ENCODE measurements at regions not wholly inside any gene's neighbourhood (a gene's known extent, or its start where the extent isn't known, plus 50 kb on each side); places are given as distances from the start of the nearest gene placed in this dataset.

DNA sequence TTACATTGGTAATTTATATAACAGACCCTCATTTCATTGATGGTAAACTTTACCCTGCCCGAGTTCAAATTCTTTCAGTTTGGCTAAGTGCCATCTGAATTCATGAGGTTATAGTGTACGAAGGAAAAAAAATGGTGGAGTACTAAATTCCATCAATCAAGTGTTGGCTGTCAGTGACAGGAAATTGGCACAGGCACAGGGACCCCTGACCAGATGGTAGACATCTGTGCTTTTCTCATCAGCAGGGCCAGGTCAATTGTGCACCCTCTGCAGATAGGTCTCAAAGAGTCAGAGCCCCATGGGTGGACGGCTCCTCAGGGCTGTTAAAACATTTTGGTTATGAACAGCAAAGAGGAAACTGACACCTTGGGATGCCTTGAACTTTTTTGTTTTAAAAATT is 439.2 kb downstream of the SETBP1 start:
- no peak for DNase-seq

DNA sequence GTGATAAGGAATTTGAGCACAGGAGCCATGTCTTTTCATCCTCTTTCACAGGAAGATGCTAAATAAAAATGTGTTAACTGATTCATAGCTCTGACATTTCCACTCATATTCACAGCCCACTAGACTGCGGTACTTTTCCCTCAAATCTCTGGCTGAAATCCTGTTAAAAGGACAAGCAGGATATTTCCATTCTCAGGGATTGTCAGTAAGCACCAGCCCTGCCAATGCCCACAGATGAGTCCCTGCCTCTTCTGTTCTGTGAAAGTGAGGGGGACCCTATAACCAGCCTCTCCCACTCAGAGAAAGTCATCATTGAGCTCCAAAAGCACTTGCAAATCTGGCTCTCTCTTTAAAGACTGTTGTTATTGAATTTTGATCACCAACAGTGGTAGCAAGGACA is 440.5 kb downstream of the SETBP1 start:
- DNase-seq: no peak

DNA sequence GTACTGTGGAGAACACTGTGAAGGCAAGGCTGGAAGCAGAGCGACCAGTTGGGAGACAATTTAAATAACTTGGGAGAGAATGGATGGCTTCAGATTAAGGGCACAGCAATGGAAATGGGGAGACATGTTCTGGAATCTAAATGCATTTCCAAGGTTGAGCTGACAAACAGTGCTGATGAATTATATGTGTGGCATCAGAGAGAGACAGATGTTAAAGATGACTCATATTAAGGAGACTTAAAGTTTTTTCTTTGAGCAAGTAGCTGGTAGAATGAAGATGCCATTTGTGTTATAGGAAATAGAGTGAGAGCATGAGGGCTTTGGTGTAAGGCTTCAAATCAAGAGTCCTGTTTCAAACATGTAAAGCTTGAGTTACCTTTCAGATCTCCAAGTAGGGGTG is 441.8 kb downstream of the SETBP1 start:
- no peak for DNase-seq

DNA sequence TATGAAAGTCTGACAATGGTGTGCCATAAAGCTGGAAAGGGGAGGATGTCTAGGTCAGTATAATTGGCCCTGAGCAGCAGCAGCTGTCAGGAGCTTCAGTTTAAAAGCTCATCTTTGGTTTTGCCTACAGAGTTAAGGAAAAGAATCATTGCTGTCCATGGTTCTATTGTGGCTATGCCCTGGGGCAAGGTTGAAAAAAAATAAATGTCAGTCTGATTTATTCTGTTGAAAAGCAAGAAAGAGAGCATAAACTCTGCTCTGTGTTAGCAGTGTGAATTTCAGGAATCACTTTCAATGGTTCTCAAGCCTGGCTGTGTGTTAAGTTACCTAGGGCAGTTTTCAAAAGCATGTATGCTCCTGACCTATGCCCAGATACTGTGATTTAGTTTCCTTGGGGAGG is 446.7 kb downstream of the SETBP1 start:
- DNase-seq: no peak

DNA sequence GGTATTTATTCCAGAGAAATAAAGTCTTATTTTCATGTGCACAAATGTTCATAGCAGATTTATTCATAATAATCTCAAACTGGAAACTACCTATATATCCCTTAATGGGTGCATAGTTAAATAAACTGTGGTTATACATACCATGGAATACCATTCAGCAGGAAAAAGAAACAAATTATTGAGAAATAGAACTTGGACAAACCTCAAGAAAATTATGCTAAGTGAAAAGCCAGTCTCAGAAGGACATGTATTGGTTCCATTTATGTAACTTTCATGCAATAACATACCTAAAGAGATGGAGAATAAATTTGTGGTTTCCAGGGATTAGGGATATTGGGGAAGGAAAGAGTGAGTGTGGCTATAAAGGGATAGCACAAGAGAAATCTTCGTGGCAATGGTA is 452.6 kb downstream of the SETBP1 start:
- no peak for DNase-seq

DNA sequence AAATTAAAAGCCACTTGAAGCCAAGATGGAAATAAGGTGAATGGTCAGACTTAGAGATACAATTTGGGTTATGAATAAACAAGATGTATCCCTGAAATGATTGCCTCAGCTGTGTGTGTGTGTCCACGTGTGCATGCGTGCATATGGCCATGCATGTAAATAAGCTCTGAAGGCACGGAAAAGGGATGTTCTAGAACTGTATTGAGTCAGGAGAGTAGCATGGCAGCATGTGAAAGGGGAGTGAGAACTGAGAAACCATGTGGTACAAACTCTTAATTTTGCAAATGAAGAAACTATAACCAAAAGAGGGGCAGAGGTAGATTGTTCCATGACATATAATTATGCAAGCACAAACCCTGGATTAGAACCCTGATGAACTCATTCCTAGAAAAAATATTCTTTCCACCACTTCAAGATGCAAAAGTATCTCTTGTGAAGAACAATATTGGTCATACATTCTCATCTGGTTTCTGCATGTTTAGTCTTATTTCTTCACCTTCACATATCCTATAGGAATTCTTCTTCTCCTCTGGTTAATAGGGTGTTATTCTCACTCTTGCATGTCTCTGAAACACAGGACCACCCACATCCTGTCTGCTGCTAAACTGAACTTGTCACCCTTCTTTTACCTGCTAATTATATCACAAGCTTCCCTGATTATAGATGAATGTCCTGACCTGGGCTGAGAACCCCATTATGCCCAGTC is 455.8 kb downstream of the SETBP1 start:
- DNase-seq: no peak

DNA sequence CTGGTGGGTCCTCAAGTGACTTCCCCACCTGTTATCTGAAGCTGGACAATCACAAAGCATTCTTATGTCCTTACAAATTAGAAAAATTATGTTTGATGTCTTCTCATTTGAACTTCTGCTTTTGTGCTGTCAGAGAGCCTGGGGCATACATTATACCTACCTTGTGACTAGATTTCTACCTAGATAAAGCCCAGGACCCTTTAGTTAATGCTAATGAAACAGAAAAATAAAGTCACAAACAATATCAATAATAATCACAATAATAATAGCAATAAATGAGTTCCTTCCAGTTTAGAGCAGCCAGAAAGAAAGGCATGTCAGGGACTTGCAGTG is 456.4 kb downstream of the SETBP1 start:
- DNase-seq: no peak

DNA sequence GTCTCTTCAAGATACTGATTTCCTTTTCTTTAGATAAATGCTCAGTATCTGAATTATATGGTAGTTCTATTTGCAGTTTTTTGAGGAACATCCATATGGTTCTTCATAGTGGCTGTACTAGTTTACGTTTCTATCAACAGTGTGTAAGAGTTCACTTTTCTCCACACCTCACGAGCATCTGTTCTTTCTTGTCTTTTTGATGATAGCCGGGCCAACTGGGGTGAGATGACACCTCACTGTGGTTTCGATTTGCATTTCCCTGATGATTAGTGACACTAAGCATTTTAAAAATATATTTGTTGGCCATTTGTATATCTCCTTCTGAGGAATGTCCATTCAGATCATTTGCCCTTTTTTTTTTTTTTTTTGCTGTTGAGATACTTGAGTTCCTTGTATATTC is 458.8 kb downstream of the SETBP1 start:
- DNase-seq: no peak

DNA sequence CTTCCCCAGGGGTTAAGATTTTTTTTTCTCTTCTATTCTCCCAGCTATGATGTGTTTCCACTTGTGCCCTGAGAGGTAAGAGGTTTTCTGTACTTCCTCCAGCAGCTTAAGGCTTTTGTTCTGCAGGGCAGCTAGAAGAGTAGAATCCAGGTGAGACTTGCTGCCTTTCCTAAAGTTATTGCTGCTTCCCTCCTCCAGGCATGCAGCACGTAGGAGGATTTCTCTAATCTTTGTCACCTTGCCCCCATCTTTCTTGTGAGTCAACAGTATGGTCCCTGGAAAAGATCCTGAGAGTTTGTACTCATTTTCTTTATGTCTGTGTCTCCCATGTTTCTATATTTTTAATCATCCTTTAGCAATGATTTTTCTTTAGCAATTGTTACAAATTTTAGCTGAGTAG is 462.2 kb downstream of the SETBP1 start:
- DNase-seq: no peak

DNA sequence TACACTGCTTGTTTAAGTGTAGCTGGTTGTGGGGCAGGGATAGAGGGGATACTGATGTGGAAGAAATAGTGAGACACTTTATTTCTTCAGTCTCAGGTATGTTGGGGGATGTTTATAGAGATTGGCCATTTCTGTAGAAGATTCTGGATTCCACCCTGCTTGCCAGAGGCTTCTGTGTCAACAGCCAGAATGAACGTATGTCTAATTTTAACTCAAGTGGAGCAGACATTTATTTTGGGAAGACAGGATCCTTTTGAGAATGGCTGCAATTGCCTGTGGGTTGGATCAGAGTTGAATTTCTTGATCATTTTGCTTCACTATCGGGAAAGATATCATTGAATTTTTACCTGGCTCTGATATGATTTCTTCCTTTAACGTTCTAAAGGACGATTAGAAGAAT is 465.6 kb upstream of the SLC14A2 start:
- no peak for DNase-seq

DNA sequence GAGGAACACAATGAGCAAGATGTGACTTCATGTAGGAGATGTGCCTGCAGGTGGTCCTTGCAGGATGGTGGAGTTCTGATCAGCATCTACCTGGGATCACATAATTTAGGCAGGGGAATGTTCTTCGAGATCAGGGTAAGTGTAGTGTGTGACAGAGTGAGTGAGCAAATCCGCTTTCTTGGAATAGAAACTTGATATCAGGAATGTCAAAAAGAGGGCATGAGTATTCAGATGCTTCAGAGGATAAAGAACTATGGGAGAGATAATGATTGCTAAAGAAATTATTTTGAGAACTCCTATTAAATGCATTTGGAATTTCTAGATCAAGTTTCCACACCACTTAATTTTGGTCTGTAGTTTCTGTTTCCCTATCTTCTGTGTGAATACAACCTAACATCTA is 463.6 kb upstream of the SLC14A2 start:
- no peak for DNase-seq

DNA sequence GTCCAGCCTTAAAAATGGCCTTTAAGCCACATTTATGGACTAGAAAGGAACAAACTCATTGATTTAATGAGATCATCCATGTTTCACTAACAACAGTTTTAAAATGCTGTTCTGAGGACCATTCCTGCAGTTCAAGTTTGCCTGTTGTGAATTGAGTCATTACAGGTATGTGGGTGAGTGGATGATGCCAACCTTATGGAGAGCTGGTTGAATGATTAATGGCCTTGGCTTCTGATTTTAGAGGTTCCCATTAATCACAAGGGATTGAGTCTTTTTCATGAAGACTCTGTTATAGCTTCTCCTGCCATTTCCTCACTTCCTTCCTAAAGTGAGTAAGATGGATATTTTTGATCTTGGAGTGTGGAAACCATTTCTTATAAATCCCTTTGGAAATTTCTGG is 459.8 kb upstream of the SLC14A2 start:
- no peak for DNase-seq

DNA sequence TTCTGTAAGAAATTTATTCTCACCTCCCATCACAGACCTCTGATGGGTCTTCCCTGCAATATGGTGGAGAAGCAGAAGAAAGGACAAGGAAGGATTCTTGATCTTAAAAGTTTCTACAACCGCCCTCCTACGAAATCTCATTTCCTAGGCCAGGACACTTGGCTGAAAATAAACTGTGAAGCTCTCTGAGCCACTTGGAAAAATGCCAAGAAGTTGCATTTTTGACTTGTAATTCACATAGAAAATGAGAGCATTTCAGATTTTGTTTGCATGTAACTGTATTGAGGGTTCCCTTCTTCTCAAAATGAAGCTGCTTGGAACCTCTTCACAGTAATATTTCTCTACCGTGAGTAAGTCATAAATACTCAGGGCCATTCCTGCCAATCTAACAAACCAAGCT is 458.3 kb upstream of the SLC14A2 start:
- DNase-seq: no peak

DNA sequence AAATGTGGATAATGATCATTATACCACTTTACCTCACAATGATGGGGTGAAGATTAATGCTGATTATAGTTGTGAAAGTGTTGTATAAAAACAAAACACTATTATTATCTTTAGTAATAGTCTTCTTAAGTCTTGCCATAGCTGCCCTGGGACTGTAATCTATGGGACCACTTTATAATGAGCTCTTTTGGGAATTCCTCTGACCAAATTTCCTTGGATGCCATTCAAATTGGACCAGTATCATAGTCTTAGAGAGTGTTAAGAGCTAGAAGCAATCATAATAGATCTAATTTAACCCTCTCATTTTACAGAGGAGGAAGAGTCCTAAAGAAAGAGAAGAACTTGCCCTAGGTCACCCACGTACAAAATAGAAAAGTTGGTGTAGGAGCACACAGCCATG is 457.7 kb upstream of the SLC14A2 start:
- DNase-seq: no peak

DNA sequence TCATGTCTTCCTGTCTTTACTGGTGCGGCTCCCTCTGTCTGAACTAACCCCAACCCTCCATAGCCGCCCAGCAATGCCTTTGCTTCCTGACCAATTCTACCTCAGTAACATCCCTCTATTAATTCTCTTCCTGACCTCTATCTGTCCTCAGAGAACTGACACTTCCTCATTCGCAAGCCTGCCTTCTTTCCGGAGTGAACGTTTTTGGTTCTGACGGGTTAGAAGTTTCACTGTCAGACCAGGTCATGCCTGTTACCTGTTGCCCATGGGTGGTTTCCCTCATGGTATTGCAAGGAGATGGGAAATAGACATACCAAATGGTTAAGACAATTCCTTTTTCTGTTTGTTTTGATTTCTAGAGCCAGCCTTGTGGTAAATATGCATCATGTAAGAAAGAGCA is 453.4 kb upstream of the SLC14A2 start:
- no peak for DNase-seq

DNA sequence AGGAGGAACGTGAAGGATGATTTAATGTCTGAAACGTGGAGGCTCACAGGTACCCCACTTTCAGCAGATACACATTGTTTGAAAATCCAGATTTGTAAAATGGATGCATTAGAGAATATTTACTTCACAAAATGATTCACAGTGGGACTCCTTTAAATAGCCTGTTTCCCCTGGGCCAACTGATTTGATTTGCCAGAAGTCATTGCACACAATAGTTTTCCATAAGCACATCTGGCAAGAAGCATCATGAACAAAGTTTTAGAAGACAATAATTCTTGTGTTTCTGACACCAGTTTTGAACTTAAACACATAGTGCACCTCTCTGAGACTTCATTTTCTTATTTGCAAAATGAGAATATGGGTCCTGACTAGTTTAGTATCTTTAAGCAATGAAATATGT is 451.4 kb upstream of the SLC14A2 start:
- DNase-seq: no peak

DNA sequence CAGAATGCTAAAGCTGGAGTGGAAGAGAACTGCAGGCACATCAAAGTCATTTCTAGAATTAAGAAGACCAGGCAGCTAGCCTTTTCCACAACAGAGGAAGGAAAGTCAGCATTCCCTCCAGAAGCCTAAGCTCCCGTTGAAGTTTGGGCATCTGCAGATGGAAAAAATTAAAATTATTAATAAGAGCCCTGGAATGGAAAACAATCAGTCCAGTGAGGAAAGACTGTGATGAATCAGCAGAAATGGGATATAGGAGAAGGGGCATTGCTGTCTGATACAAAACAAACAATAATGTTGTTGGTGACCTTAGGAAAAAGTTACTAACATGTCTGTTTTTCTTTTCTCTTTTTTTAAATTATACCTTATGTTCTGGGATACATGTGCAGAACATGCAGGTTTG is 450.7 kb upstream of the SLC14A2 start:
- no peak for DNase-seq

DNA sequence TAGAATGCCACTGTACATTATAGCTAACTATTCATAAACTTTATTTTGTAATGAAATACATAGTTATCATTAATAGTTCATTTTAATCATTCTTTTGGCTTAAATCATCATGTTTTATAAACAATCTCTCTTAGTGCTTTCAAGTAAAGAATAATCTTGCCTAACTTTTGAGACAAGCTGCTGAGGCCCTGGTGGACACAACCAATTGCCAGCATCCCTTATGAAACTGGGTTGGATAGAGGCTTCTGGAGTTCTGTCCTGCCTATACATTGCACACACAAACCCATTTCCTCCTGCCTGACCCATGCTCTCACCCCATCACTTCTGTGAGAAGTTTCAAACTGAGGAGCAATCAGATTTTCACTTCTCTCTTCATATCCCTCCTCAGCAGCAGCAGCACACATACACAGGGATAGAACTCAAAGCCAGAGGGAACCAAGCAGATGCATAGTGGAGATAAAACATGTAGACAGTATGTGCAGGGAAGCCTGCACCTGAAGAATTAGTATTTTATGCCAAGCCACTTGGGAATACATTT is 450.0 kb upstream of the SLC14A2 start:
- DNase-seq: no peak

DNA sequence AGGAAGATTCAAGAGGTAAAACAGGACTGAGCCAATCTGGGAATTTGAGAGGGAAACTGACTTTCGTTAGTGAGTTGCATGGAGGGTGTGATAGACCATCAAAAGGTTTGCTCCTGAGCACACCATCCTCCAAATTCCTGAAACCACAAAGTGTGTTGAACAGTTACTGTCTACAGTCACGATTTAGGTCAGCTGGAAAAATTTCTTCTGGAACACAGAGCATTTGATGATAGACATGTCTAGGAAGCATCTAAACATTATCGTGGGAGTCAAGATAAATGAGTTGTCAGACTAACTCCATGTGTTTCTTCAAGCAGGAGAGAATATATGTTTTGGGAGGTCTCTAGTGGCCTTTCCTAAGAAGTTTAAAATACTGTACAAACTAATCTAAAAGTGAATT is 449.4 kb upstream of the SLC14A2 start:
- DNase-seq: no peak

DNA sequence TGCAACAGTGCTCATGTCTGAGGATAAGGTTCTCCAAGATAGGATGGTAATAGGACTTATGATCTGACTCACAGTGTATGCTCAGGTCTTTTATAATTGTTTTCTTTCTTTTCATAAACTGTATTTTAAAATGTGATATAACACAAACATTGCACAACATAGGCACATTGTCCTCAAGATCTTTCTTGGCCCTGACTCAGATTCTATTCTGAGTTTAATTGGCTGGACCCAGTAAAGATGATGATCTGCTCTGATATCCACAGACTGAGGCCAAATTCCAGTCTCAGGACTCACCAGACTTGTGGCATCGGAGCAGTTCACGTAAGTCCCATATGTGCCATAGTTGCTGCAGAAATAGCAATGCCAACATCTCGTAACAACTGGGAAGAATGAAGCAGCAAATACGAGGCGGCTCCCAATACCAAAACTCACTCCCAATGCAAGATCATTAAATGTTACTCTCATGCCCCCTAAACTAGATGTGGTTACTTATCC is 448.9 kb upstream of the SLC14A2 start:
- no peak for DNase-seq

DNA sequence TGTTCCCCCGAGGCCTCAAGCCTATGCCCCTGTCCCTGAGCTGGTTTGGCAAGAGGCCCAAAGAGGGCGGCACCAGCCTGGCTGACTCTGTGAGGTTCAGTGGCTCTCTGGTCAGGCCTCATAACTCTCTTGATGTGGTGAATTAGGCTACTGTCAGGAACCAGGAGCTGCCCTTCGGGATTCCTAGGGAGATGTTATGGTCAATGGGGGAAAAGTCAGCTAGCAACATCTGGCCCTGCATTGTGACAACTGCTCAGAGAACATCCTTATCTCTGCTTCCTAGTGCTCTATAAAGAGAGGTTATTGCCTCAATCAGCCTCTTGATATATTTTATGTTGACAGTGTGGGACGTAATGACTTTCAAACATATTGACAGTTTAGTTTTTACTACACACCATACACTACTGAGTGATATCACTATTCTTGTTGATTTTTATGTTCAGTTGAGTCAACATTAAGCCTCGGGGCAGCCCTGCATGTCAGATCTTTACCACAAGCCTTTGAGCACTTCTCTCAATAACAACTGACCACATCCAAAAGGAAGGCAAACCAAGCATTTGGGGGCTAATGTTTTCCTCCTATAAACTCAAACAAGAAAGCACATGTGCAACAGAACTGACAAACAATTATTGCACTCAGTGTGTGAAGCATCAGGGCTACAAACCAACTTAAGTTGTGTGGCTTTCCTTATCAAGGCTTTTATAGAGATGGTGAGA is 448.3 kb upstream of the SLC14A2 start:
- no peak for DNase-seq

DNA sequence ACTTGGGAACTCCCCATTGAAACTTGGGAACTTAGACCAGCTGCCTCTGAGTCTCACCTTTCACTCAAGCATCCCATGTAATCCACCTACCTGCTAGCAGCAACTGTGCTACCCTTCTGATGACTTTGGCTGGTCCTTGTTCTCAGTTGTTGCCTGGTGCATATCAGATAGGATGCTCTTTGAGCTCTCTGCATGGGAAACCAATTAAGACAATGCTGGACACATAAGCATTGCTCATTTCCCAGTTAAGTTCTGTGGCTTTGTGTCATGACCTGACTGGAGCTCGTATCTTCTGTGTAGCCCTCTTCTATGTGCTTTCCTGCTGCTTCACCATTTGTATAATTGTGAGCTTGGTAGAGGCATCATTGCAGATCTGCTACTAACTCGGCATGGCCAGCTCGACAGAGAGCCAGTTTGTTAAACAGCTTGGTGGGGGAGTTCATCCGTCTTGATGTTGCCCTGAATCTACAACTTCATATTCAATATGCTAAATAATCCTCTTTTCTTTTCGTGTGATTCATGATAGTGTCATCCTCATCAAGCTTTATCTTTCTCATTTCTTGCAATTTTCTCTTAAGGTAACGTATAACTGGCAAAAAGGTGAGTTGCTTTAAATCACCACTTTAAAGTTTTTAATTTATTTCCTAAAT is 447.5 kb upstream of the SLC14A2 start:
- DNase-seq: no peak

DNA sequence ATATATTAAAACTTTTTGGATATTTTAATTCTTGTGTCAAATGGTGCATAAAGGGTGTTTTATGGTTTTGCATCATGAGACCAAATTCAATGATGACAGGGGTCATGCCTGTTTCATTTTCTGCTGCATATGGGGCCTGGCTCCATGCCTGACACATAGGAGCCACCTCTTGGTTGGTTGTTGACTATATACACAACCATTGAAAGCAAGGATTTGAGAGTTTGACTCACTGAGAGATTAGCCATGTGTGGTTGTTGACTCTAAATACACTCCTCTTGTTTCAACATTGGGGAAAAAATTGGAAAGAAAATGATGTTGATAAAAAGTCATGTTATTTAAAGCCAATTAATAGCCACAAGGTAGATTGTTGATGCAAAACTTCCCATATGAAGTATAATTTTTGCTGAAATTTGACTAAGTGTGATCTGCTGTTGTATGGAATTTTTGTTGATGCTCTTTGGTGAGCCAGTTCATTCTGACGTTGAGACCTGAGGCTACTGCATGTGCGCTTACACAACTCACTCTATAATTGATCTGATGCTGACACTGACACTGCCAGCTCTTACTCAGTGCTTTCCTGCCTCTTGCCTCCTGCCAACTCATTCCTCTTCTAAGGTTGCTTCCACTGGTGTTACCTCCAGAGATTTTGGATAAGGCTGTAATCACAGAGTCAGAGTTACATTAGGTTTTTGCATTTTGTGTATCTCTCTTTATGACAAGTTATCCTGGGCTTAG is 446.2 kb upstream of the SLC14A2 start:
- no peak for DNase-seq

Data from activated T-cell treated with anti-CD3 and anti-CD28 coated beads, Interleukin-2, amount 50 U/mL, for 1 hour (primary cell).